Choroid plexus epithelial cell (primary cell): ENCODE measurements at regions not wholly inside any gene's neighbourhood (a gene's known extent, or its start where the extent isn't known, plus 50 kb on each side); places are given as distances from the start of the nearest gene placed in this dataset.
"Not testable (repeated sequence)": the region's sequence is repeated elsewhere in the genome, so short reads cannot be mapped to it uniquely, and the experiment has no call there.

Experiments used
- DNase-seq: peaks from one replicate; pipeline ENCODE4 v3.0.0-alpha.2; 2010; ENCODE audit warnings: low read depth
- H3K4me3 ChIP-seq: 2 replicates; pipeline ENCODE4 v1.5.1; 2011; ENCODE audit warnings: low read depth, mild to moderate bottlenecking, control low read depth, low read length, moderate library complexity
- CTCF ChIP-seq: conservative IDR thresholded peaks from 2 replicates; pipeline ENCODE4 v1.5.1; 2011; ENCODE audit warnings: low read depth, mild to moderate bottlenecking, control low read depth, inconsistent platforms, low read length, moderate library complexity

- no peak overlapping the region for H3K4me3 ChIP-seq
- DNase-seq, result no peak
- no peak for TF ChIP-seq CTCF
Measured at GRCh38 chr6:67451874-67452273, 1183.2 kb upstream of the ADGRB3 start.

- TF ChIP-seq CTCF, result no peak
- no peak overlapping the region for H3K4me3 ChIP-seq
- no peak for DNase-seq
Measured at GRCh38 chr6:67450641-67451040, 1184.4 kb upstream of the ADGRB3 start.

- no peak for TF ChIP-seq CTCF
- DNase-seq, result no peak
- H3K4me3 ChIP-seq, result no peak overlapping the region
Measured at GRCh38 chr6:67449602-67450001, 1185.5 kb upstream of the ADGRB3 start.

GRCh38 chr6:67433124-67433523 is 1202.0 kb upstream of the ADGRB3 start:
- H3K4me3 ChIP-seq, result no peak overlapping the region
- peak; percentile 49 for DNase-seq
- no peak for TF ChIP-seq CTCF

- no peak for DNase-seq
- H3K4me3 ChIP-seq, result no peak overlapping the region
- no peak for TF ChIP-seq CTCF
Measured at GRCh38 chr6:67431076-67431475, 1204.0 kb upstream of the ADGRB3 start.

GRCh38 chr6:67426686-67427085 is 1208.4 kb upstream of the ADGRB3 start:
- DNase-seq, H3K4me3 ChIP-seq: not testable (repeated sequence)

- H3K4me3 ChIP-seq, result no peak overlapping the region
- DNase-seq, result no peak
- TF ChIP-seq CTCF, result no peak
Measured at GRCh38 chr6:67412035-67412434, 1223.0 kb upstream of the ADGRB3 start.

- DNase-seq, result peak; percentile 25
- H3K4me3 ChIP-seq, result no peak overlapping the region
- no peak for TF ChIP-seq CTCF
Measured at GRCh38 chr6:67411036-67411435, 1224.0 kb upstream of the ADGRB3 start.
